ENCODE measurements at regions not wholly inside any gene's neighbourhood (a gene's known extent, or its start where the extent isn't known, plus 50 kb on each side); places are given as distances from the start of the nearest gene placed in this dataset.

DNA sequence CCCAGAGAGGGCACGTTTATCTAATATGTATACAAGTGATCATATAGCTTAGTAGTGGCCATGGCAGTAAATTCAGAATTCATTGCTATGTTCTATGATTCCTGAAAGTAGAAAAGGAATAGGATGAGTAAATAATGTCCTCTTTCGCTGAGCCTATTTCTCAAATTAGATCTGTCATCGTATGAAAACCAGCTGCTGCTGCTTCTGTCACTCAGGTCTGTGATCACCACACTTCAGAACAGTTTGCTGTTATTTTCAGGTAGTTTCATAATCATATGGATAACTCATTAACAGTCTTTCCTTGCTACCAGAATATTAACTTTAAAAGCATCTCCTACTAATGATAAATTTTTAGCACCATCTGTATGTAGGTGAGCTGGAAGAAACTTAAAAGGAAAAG is 289.1 kb upstream of the AZI2 start:
- TF ChIP-seq POLR2A (IDR thresholded peaks at IDR 0.05) (no peak), EP300 (IDR thresholded peaks at IDR 0.05; ENCODE audit: low read depth) (no peak), POLR2AphosphoS5 (IDR thresholded peaks at IDR 0.05) (no peak)
- TF ChIP-seq, protein P1, sequence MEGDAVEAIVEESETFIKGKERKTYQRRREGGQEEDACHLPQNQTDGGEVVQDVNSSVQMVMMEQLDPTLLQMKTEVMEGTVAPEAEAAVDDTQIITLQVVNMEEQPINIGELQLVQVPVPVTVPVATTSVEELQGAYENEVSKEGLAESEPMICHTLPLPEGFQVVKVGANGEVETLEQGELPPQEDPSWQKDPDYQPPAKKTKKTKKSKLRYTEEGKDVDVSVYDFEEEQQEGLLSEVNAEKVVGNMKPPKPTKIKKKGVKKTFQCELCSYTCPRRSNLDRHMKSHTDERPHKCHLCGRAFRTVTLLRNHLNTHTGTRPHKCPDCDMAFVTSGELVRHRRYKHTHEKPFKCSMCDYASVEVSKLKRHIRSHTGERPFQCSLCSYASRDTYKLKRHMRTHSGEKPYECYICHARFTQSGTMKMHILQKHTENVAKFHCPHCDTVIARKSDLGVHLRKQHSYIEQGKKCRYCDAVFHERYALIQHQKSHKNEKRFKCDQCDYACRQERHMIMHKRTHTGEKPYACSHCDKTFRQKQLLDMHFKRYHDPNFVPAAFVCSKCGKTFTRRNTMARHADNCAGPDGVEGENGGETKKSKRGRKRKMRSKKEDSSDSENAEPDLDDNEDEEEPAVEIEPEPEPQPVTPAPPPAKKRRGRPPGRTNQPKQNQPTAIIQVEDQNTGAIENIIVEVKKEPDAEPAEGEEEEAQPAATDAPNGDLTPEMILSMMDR (IDR thresholded peaks at IDR 0.05): no peak
- no peaks in the 10 kb centered on the region for H3K4me1 ChIP-seq
- in situ Hi-C loops (cut with MboI; ENCODE audit: low pct_ligation_motif_present in 1 of 4, low pct_unique_long_range_greater_than_20kb in 1 of 4, low sequenced_read_pairs in 3 of 4): no loop called here
- intact Hi-C loops (cut with DNase I; ENCODE audit: low total_unique reads): no loop called here
- WGBS, 2 donors (ENCODE audit: low coverage in 1 of 2): 64 to 69% methylated on average over 2 to 3 of the region's 3 CpGs
- no peak for DNase-seq
- no peaks in the 10 kb centered on the region for H3K27me3 ChIP-seq
- no peak overlapping the region for H3K4me3 ChIP-seq
- H3K36me3 ChIP-seq: no peaks in the 10 kb centered on the region
- no peaks in the 10 kb centered on the region for H3K9me3 ChIP-seq
- H3K27ac ChIP-seq: no peak overlapping the region

DNA sequence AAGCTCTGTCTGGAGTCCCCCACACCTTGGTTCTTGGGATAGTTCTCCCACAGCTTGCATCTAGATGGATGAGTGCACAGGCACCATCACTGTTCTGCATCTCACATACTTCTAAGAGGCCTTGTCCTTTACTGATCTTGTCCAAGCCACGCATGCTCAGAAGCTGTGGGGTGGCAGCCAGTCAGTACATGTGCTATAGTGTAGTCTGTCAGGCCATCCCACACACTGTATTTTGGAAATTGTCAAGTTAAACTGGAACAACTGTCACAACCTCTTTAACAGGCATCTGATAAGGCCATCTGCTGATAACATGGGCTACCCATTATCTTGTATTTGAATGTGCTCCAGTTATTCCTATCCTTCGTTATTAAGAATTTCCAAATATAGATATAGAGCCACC is 296.5 kb upstream of the AZI2 start:
- in situ Hi-C loops (cut with MboI; ENCODE audit: low pct_ligation_motif_present in 1 of 4, low pct_unique_long_range_greater_than_20kb in 1 of 4, low sequenced_read_pairs in 3 of 4): no loop called here
- TF ChIP-seq POLR2A (IDR thresholded peaks at IDR 0.05) (no peak), POLR2AphosphoS5 (IDR thresholded peaks at IDR 0.05) (no peak), EP300 (IDR thresholded peaks at IDR 0.05; ENCODE audit: low read depth) (no peak)
- TF ChIP-seq, protein P1 (IDR thresholded peaks at IDR 0.05): no peak
- Histone ChIP-seq H3K4me1 (no peaks in the 10 kb centered on the region), H3K27ac (no peak overlapping the region), H3K27me3 (no peaks in the 10 kb centered on the region), H3K4me3 (no peak overlapping the region), H3K36me3 (no peaks in the 10 kb centered on the region), H3K9me3 (no peaks in the 10 kb centered on the region)
- DNase-seq: no peak
- intact Hi-C loops (cut with DNase I; ENCODE audit: low total_unique reads): no loop called here
- 76% methylated on average over 2 of the region's 2 CpGs; no CpG with 5 or more reads in 1 of the 2 donors for WGBS, 2 donors (ENCODE audit: low coverage in 1 of 2)

DNA sequence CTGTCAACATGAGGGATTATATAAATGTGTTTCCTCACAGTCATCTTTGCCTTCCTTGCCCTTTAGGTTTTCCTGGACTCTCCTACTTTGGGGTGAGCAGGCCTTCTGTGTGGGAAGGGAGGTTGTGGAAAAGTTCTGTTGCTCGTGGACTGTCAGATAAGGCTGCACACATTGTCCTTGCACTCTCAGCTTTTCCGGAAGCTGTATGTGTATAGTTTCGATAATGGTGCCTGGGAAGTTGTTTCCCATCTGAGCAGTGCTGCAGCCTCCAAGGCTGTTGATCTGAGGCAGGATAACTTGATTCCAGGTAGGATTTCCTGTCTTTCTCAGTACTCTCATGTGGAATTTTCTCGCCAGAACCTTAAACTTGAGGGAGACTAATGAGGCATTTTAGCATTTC is 297.8 kb upstream of the AZI2 start:
- Histone ChIP-seq H3K36me3 (no peaks in the 10 kb centered on the region), H3K4me1 (no peaks in the 10 kb centered on the region), H3K9me3 (no peaks in the 10 kb centered on the region), H3K27me3 (no peaks in the 10 kb centered on the region), H3K4me3 (no peak overlapping the region), H3K27ac (no peak overlapping the region)
- no peak for DNase-seq
- in situ Hi-C loops (cut with MboI; ENCODE audit: low pct_ligation_motif_present in 1 of 4, low pct_unique_long_range_greater_than_20kb in 1 of 4, low sequenced_read_pairs in 3 of 4): no loop called here
- 75 to 100% methylated on average over 1 to 4 of the region's 4 CpGs for WGBS, 2 donors (ENCODE audit: low coverage in 1 of 2)
- intact Hi-C loops (cut with DNase I; ENCODE audit: low total_unique reads): no loop called here
- TF ChIP-seq POLR2AphosphoS5 (IDR thresholded peaks at IDR 0.05): no peak
- TF ChIP-seq, protein P1 (IDR thresholded peaks at IDR 0.05): no peak
- TF ChIP-seq EP300 (IDR thresholded peaks at IDR 0.05; ENCODE audit: low read depth): no peak

DNA sequence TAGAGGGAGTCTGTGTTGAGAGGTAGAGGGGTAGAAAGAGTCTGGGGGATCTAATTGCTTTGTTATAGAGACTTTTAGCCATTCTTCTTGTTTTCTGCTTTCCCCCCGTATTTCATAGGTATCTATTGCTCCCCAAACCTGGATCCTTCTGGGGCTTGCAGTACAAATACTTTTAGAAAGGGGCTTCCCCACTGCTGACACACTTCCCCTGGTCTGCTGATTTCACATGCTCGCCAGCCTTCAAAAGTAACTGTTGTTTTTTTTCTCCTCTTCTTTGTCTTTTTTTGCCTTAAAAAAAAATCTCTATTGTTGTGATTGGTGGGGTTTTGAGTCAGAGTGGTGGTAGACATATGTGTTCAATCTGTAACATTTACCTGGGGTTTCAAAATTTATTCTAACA is 300.6 kb upstream of the AZI2 start:
- WGBS, 2 donors (ENCODE audit: low coverage in 1 of 2): 72 to 77% methylated on average over 2 of the region's 2 CpGs
- Histone ChIP-seq H3K27me3 (no peaks in the 10 kb centered on the region), H3K9me3 (no peaks in the 10 kb centered on the region), H3K27ac (no peak overlapping the region), H3K4me3 (no peak overlapping the region), H3K36me3 (no peaks in the 10 kb centered on the region), H3K4me1 (no peaks in the 10 kb centered on the region)
- intact Hi-C loops (cut with DNase I; ENCODE audit: low total_unique reads) (no loop called here), in situ Hi-C loops (cut with MboI; ENCODE audit: low pct_ligation_motif_present in 1 of 4, low pct_unique_long_range_greater_than_20kb in 1 of 4, low sequenced_read_pairs in 3 of 4) (no loop called here)
- TF ChIP-seq POLR2AphosphoS5 (IDR thresholded peaks at IDR 0.05): no peak
- no peak for TF ChIP-seq EP300 (IDR thresholded peaks at IDR 0.05; ENCODE audit: low read depth)
- TF ChIP-seq POLR2A (IDR thresholded peaks at IDR 0.05): no peak
- TF ChIP-seq, protein P1 (IDR thresholded peaks at IDR 0.05): no peak
- DNase-seq: no peak

All from transverse colon (tissue), 4 donors.